B cell (primary cell): ENCODE measurements at regions not wholly inside any gene's neighbourhood (a gene's known extent, or its start where the extent isn't known, plus 50 kb on each side); places are given as distances from the start of the nearest gene placed in this dataset.

ENCODE experiments used
- ATAC-seq: fragments of 200-7000 bp; cut with Tn5 transposase; one replicate; pipeline ENCODE4 v1.10.0; 2021; ENCODE audit warnings: low read depth, mild to moderate bottlenecking, moderate number of reproducible peaks, moderate library complexity
- CTCF ChIA-PET: fragments of 350-600 bp; sonication (Branson Sonifier 250); formaldehyde crosslinking; loops from one replicate; lab custom pipeline; 2021; ENCODE audit warnings: antibody characterized with exemption, inconsistent platforms; lab: Charles Lee
- POLR2A ChIA-PET: fragments of 350-600 bp; sonication (Branson Sonifier 250); formaldehyde crosslinking; loops from one replicate; lab custom pipeline; 2021; ENCODE audit warnings: antibody characterized with exemption; lab: Charles Lee
- DNase-seq: peaks from one replicate; pipeline ENCODE4 v3.0.0; 2013
- H2AFZ ChIP-seq: 2 replicates; pipeline ENCODE4 v1.6.1; 2012; ENCODE audit warnings: mild to moderate bottlenecking, low read depth, low read length; ENCODE audit not compliant: insufficient read depth, poor library complexity, severe bottlenecking
- H3K27ac ChIP-seq, 2 donors: 1 replicate in 1 of 2; 2 replicates in 1 of 2; pipeline ENCODE4 v1.5.1; 2012 to 2013; ENCODE audit warnings: low read length in 2 of 2, mild to moderate bottlenecking in 2 of 2, moderate library complexity in 1 of 2
- H3K27me3 ChIP-seq, 4 experiments: fragments of 200-600 bp in 1 of 4; sonication (generic) in 1 of 4; replicated peaks in 1 of 4; 1 replicate in 2 of 4; 2 replicates in 2 of 4; pipeline versions ENCODE4 v1.6.1 to v1.7.0; 2013 to 2016; ENCODE audit warnings: low read length in 3 of 4, mild to moderate bottlenecking in 2 of 4, mixed read lengths in 1 of 4, moderate library complexity in 1 of 4; ENCODE audit not compliant: insufficient read depth in 4 of 4, control insufficient read depth in 3 of 4; ENCODE audit errors: control extremely low read depth in 1 of 4
- H3K36me3 ChIP-seq, 2 experiments: replicated peaks in 1 of 2; 1 replicate in 1 of 2; 2 replicates in 1 of 2; pipeline versions ENCODE4 v1.6.1 to v1.7.1; 2013; ENCODE audit warnings: low read length in 1 of 2; ENCODE audit not compliant: insufficient read depth in 2 of 2, control insufficient read depth in 1 of 2; ENCODE audit errors: control extremely low read depth in 1 of 2, extremely low read depth in 1 of 2
- H3K4me1 ChIP-seq, 2 donors: fragments of 200-600 bp in 1 of 2; sonication (generic) in 1 of 2; 1 replicate in 1 of 2; 2 replicates in 1 of 2; pipeline versions ENCODE4 v1.5.1 to v1.6.1; 2013 to 2017; ENCODE audit warnings: low read length in 2 of 2; ENCODE audit not compliant: control insufficient read depth in 2 of 2, insufficient read depth in 2 of 2
- H3K4me2 ChIP-seq: replicated peaks from 2 replicates; pipeline ENCODE3; 2012; ENCODE audit warnings: mild to moderate bottlenecking, low read depth, low read length; ENCODE audit not compliant: poor library complexity, severe bottlenecking
- H3K4me3 ChIP-seq, 5 experiments: fragments of 200-600 bp in 1 of 5; sonication (generic) in 1 of 5; 1 replicate in 3 of 5; 2 replicates in 2 of 5; pipeline versions ENCODE4 v1.5.1 to v1.7.0; 2011 to 2016; ENCODE audit warnings: low read length in 4 of 5, mild to moderate bottlenecking in 4 of 5, low read depth in 2 of 5, control low read depth in 1 of 5, moderate library complexity in 1 of 5; ENCODE audit not compliant: insufficient read depth in 1 of 5; ENCODE audit errors: control extremely low read depth in 1 of 5, extremely low read depth in 1 of 5
- H3K79me2 ChIP-seq: fragments of 200-600 bp; sonication (generic); one replicate; pipeline ENCODE4 v1.6.0; 2016; ENCODE audit warnings: low read length; ENCODE audit not compliant: control insufficient read depth, insufficient read depth
- H3K9ac ChIP-seq: fragments of 200-600 bp; sonication (generic); 2 replicates; pipeline ENCODE4 v1.6.1; 2017; ENCODE audit warnings: mild to moderate bottlenecking, low read length, moderate library complexity
- H3K9me3 ChIP-seq, 3 donors: one replicate each; pipeline versions ENCODE4 v1.6.1 to v1.7.1; 2013; ENCODE audit warnings: low read length in 2 of 3; ENCODE audit not compliant: control insufficient read depth in 2 of 3, insufficient read depth in 1 of 3; ENCODE audit errors: control extremely low read depth in 1 of 3
- H4K20me1 ChIP-seq: 2 replicates; pipeline ENCODE4 v1.6.0; 2012; ENCODE audit warnings: mild to moderate bottlenecking, low read length; ENCODE audit not compliant: insufficient read depth, control insufficient read depth, poor library complexity, severe bottlenecking
- H3K27ac Mint-ChIP-seq: one replicate; pipeline ENCODE4 v1.8.0; 2021; ENCODE audit warnings: mixed read lengths
- H3K27me3 Mint-ChIP-seq: one replicate; pipeline ENCODE4 v1.8.0; 2021; ENCODE audit warnings: mixed read lengths
- H3K4me1 Mint-ChIP-seq: one replicate; pipeline ENCODE4 v1.8.0; 2021; ENCODE audit warnings: mixed read lengths
- H3K4me3 Mint-ChIP-seq: one replicate; pipeline ENCODE4 v1.8.0; 2021; ENCODE audit warnings: mixed read lengths
- H3K9me3 Mint-ChIP-seq: one replicate; pipeline ENCODE4 v1.8.0; 2022; ENCODE audit warnings: mixed read lengths; ENCODE audit not compliant: insufficient read depth
- EZH2 ChIP-seq: IDR thresholded peaks from 2 replicates; pipeline ENCODE4 v1.6.1; 2012; ENCODE audit warnings: borderline replicate concordance, low read depth, mild to moderate bottlenecking, moderate library complexity, low read length; ENCODE audit not compliant: insufficient read depth, poor library complexity, severe bottlenecking
- WGBS: methylation state at CpG from one replicate; pipeline ENCODE4 v1.1.5; 2013; ENCODE audit warnings: missing lambda C conversion rate; ENCODE audit not compliant: insufficient coverage; 5-methylcytosine and 5-hydroxymethylcytosine counted together
- intact Hi-C: fragments of 100-400 bp; cut with micrococcal nuclease; formaldehyde crosslinking; loops from one replicate; pipeline ENCODE4 v1.10.0; 2022
- TF ChIP-seq, protein P1 (sequence below): fragments of 200-600 bp; IDR thresholded peaks from one replicate; pipeline ENCODE4 v1.8.0; 2022; ENCODE audit warnings: antibody characterized with exemption, mild to moderate bottlenecking

GRCh38 chr20:11807054-11808048, 110.3 kb upstream of the BTBD3 start:
- H3K27me3 Mint-ChIP-seq, result no peaks in the 10 kb centered on the region
- Histone ChIP-seq H3K9me3 (no peaks in the 10 kb centered on the region), H3K4me2 (no peak overlapping the region), H3K4me3 (no peak overlapping the region), H3K27ac (no peak overlapping the region), H2AFZ (no peak overlapping the region), H3K36me3 (no peaks in the 10 kb centered on the region), H3K4me1 (no peaks in the 10 kb centered on the region), H3K27me3 (no peaks in the 10 kb centered on the region), H4K20me1 (no peaks in the 10 kb centered on the region), H3K79me2 (no peaks in the 10 kb centered on the region), H3K9ac (no peak overlapping the region)
- peaks cover 7% of the 10 kb centered on the region for H3K9me3 Mint-ChIP-seq
- TF ChIP-seq EZH2, result no peak
- TF ChIP-seq, protein P1, sequence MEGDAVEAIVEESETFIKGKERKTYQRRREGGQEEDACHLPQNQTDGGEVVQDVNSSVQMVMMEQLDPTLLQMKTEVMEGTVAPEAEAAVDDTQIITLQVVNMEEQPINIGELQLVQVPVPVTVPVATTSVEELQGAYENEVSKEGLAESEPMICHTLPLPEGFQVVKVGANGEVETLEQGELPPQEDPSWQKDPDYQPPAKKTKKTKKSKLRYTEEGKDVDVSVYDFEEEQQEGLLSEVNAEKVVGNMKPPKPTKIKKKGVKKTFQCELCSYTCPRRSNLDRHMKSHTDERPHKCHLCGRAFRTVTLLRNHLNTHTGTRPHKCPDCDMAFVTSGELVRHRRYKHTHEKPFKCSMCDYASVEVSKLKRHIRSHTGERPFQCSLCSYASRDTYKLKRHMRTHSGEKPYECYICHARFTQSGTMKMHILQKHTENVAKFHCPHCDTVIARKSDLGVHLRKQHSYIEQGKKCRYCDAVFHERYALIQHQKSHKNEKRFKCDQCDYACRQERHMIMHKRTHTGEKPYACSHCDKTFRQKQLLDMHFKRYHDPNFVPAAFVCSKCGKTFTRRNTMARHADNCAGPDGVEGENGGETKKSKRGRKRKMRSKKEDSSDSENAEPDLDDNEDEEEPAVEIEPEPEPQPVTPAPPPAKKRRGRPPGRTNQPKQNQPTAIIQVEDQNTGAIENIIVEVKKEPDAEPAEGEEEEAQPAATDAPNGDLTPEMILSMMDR, result no peak
- CTCF ChIA-PET, result no interaction called here
- H3K4me1 Mint-ChIP-seq, result no peaks in the 10 kb centered on the region
- no peak overlapping the region for H3K4me3 Mint-ChIP-seq
- no peak overlapping the region for H3K27ac Mint-ChIP-seq
- intact Hi-C loops, result no loop called here
- no peak for DNase-seq
- POLR2A ChIA-PET, result no interaction called here
- WGBS, result 60% methylated on average over 1 of the region's 4 CpGs
- ATAC-seq, result no peak

DNA sequence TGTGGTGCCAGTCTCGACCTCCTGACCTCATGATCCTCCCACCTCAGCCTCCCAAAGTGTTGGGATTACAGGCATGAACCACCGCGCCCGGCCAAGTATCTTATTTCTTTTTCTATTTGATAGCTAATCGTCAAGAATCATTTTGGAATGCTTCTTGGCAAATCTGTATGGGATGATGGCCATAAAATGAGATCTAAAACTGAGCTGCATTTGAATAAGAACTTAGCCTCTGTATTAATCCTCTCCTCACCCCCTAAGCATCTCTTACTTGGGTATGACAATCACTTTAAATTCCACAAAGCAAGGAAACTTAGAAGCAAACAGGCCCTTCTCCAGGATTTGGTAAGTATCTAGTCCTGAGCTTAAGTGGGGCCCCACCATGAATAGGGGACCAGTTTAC, 108.9 kb upstream of the BTBD3 start:
- Mint-ChIP-seq H3K27ac (no peak overlapping the region), H3K4me1 (no peaks in the 10 kb centered on the region), H3K9me3 (peaks cover 3% of the 10 kb centered on the region), H3K27me3 (no peaks in the 10 kb centered on the region), H3K4me3 (no peak overlapping the region)
- ATAC-seq, result no peak
- ChIA-PET POLR2A (no interaction called here), CTCF (no interaction called here)
- intact Hi-C loops, result no loop called here
- 80% methylated on average over 1 of the region's 5 CpGs for WGBS
- Histone ChIP-seq H3K4me1 (no peaks in the 10 kb centered on the region), H2AFZ (no peak overlapping the region), H3K4me3 (no peak overlapping the region), H3K27me3 (no peaks in the 10 kb centered on the region), H3K36me3 (no peaks in the 10 kb centered on the region), H4K20me1 (no peaks in the 10 kb centered on the region), H3K4me2 (no peak overlapping the region), H3K27ac (no peak overlapping the region), H3K79me2 (no peaks in the 10 kb centered on the region), H3K9ac (no peak overlapping the region), H3K9me3 (no peaks in the 10 kb centered on the region)
- TF ChIP-seq, protein P1, result no peak
- DNase-seq, result no peak
